Heart right ventricle (tissue), 16 donors: ENCODE measurements at regions not wholly inside any gene's neighbourhood (a gene's known extent, or its start where the extent isn't known, plus 50 kb on each side); places are given as distances from the start of the nearest gene placed in this dataset.
"Not testable (repeated sequence)": the region's sequence is repeated elsewhere in the genome, so short reads cannot be mapped to it uniquely, and the experiment has no call there.

Experiments used
- ATAC-seq, 8 donors: fragments of 200-7000 bp; cut with Tn5 transposase; one replicate each; pipeline ENCODE4 v1.9.1; 2020; ENCODE audit warnings: mild to moderate bottlenecking in 8 of 8, moderate library complexity in 8 of 8, moderate number of reproducible peaks in 1 of 8
- DNase-seq, 2 donors: peaks; one replicate each; pipeline ENCODE4 v3.0.0-alpha.2; 2020
- H3K27ac ChIP-seq, 10 donors: fragments of 200-600 bp; sonication (generic) in 2 of 10; one replicate each; pipeline versions ENCODE4 v1.5.0 to v1.8.0; 2020 to 2022; ENCODE audit warnings: mild to moderate bottlenecking in 3 of 10
- H3K27me3 ChIP-seq, 7 donors: fragments of 200-600 bp; one replicate each; pipeline ENCODE4 v1.8.0; 2021 to 2022; ENCODE audit warnings: mild to moderate bottlenecking in 2 of 7
- H3K36me3 ChIP-seq, 9 donors: fragments of 200-600 bp; sonication (generic) in 1 of 9; one replicate each; pipeline versions ENCODE4 v1.5.0 to v1.8.0; 2020 to 2022; ENCODE audit warnings: mild to moderate bottlenecking in 2 of 9
- H3K4me1 ChIP-seq, 9 donors: fragments of 200-600 bp; sonication (generic) in 1 of 9; one replicate each; pipeline versions ENCODE4 v1.5.0 to v1.8.0; 2020 to 2022; ENCODE audit warnings: mild to moderate bottlenecking in 4 of 9
- H3K4me3 ChIP-seq, 10 donors: fragments of 200-600 bp; sonication (generic) in 2 of 10; one replicate each; pipeline versions ENCODE4 v1.5.0 to v1.8.0; 2020 to 2022; ENCODE audit warnings: mild to moderate bottlenecking in 7 of 10, moderate library complexity in 2 of 10
- H3K9me3 ChIP-seq, 11 donors: fragments of 200-600 bp in 10 of 11; sonication (generic) in 2 of 11; one replicate each; pipeline versions ENCODE4 v1.5.0 to v1.8.0; 2013 to 2022; ENCODE audit warnings: mild to moderate bottlenecking in 2 of 11, control low read depth in 1 of 11, moderate library complexity in 1 of 11
- CTCF ChIP-seq, 9 donors: fragments of 200-600 bp; sonication (generic) in 2 of 9; IDR thresholded peaks; one replicate each; pipeline versions ENCODE4 v1.5.0 to v1.8.0; 2021 to 2022; ENCODE audit warnings: antibody characterized with exemption in 9 of 9, mild to moderate bottlenecking in 5 of 9, moderate library complexity in 1 of 9
- WGBS, 2 donors: extraction: QIAGEN DNeasy Blood & Tissue Kit; methylation state at CpG; one replicate each; pipeline ENCODE4 v1.1.7; 2013; ENCODE audit warnings: inconsistent platforms in 1 of 2; 5-methylcytosine and 5-hydroxymethylcytosine counted together
- intact Hi-C, 10 donors: fragments of 100-400 bp; cut with DNase I; formaldehyde crosslinking; loops; one replicate each; pipeline versions ENCODE4 v1.11.1 to v1.14.2; 2022
- donor health status: Arrhythmogenic right ventricular cardiomyopathy.
- donor health status: ischemic (EF 13 %, LVEDD 7.1; RV severe dilation, severe dysfunction).
- donor health status: healthy with polysubstance abuse.
- donor health status: DM: no; HTN: yes; CAD: no.
- donor health status: DM: no; HTN: no; CAD: no.
- donor health status: ischemic (EF 25% LVEDD 6.9; RV normal size, moderate dysfunction).
- donor health status: ischemic (EF 25% LVEDD 5.7; RV mildly dilated, moderate dysfunction).
- donor health status: healthy.
- donor health status: DM: yes; HTN: yes; CAD: no.
- donor health status: Ischemic cardiomyopathy.
- donor health status: ischemic (EF 35%, LVEDD 5.7; RV mildly dilated, moderate dysfunction).
- donor health status: nonischemic (EF 11% LVEDD 7.7; RV severe dilation, severe dysfunction).
- donor health status: DM: yes; HTN: yes; CAD: no.
- donor health status: PGD.
- donor health status: ischemic (EF 29% LVEDD 5.4; RV normal size, mild dysfunction).
- donor health status: nonischemic (EF 23%, LVEDD 6.1; RV moderate dilation, normal function).

DNA sequence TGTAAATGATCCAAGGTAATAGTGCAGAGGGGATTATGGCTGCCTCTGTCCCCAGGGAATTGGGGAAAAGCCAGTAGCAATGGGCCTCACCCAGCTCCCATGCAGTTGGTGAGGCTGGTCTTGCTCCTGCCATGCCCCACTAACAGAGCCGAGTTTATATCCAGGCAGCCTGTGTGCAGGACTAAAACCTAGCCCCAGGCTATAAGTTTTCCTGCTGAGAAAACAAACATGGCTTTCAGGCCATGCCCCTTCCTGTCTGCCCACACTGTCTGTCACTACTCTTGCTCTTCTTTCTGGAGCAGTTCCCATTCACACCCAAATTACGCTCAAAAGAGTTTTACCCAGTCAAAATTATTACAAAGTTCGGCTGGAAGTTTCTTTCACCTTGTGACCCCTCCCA, 73.5 kb upstream of the SPATA16 start:
- no peaks in the 10 kb centered on the region for H3K27me3 ChIP-seq
- ATAC-seq (no peak), DNase-seq (no peak)
- H3K4me3 ChIP-seq: no peak overlapping the region
- intact Hi-C loops: loop anchor here in 1 of 10 donors (10.0 kb wide), 1 partner anchor 110 kb away; no protein-coding TSS in a partner anchor
- WGBS, 2 donors: 82 to 93% methylated on average over 3 of the region's 3 CpGs
- TF ChIP-seq CTCF (IDR thresholded peaks at IDR 0.05): no peak
- H3K9me3 ChIP-seq: peaks cover 0 to 28% (median 0%) of the 10 kb centered on the region in 11 donors
- no peaks in the 10 kb centered on the region for H3K4me1 ChIP-seq
- H3K36me3 ChIP-seq: no peaks in the 10 kb centered on the region
- no peak overlapping the region for H3K27ac ChIP-seq

DNA sequence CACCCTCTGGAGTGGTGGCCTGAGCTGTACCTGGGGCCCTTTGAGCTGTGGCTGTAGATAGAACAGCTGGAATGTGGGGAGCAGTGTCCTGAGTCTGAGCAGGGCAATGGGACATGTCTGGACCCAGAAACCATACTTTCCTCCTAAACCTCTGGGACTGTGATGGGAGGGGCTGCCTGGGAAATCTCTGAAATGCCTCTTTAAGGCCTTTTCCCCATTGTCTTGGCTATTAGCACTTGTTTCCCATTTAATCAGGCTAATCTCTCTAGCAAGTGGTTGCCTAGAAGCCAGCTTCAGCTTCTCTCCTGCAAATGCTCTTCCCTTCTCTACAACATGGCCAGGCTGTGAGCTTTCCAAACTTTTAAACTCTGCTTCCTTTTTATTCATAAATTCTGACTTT, 58.5 kb upstream of the SPATA16 start:
- Histone ChIP-seq H3K27me3 (no peaks in the 10 kb centered on the region), H3K9me3 (peaks cover 0 to 28% (median 7%) of the 10 kb centered on the region in 11 donors), H3K4me3 (no peak overlapping the region), H3K36me3 (no peaks in the 10 kb centered on the region), H3K27ac (no peak overlapping the region), H3K4me1 (no peaks in the 10 kb centered on the region)
- no peak for TF ChIP-seq CTCF (IDR thresholded peaks at IDR 0.05)
- ATAC-seq (no peak), DNase-seq (no peak)
- intact Hi-C loops: no loop called here

- H3K27ac ChIP-seq, H3K36me3 ChIP-seq, H3K4me3 ChIP-seq, H3K4me1 ChIP-seq, DNase-seq, ATAC-seq, intact Hi-C loops, H3K27me3 ChIP-seq: not testable (repeated sequence)
- H3K9me3 ChIP-seq: peaks cover 0 to 19% (median 4%) of the 10 kb centered on the region in 11 donors
- WGBS, 2 donors: 91 to 93% methylated on average over 2 of the region's 2 CpGs
These were observed 53.8 kb upstream of the SPATA16 start for GRCh38 chr3:173194868-173195267.

DNA sequence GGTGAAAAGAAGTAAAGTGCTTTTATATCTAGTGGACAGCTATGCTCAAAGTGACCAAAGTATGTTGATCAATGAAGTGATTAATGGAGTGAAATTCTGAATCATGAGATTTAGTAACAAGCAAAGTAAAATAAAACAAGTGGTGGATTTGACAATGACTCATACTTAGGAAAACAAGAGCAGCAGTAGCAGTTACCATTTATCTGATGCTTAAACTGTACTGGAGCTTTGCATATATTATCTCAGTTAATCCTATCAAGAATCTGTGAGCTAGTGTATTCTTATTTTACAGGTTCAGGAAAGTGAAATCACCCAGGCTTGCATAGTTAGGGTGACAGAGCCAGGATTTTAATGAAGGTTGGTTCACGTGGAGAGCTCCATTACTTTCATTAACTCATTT, 50.6 kb upstream of the SPATA16 start:
- DNase-seq: no peak
- intact Hi-C loops: no loop called here
- Histone ChIP-seq H3K9me3 (peaks cover 0 to 27% (median 3%) of the 10 kb centered on the region in 11 donors), H3K27me3 (no peaks in the 10 kb centered on the region), H3K27ac (no peak overlapping the region), H3K36me3 (no peaks in the 10 kb centered on the region), H3K4me1 (no peaks in the 10 kb centered on the region), H3K4me3 (no peak overlapping the region)
- no peak for ATAC-seq
- WGBS, 2 donors: 71 to 73% methylated on average over 1 of the region's 1 CpG
- no peak for TF ChIP-seq CTCF (IDR thresholded peaks at IDR 0.05)
